ENCODE measurements at regions not wholly inside any gene's neighbourhood (a gene's known extent, or its start where the extent isn't known, plus 50 kb on each side); places are given as distances from the start of the nearest gene placed in this dataset.

DNA sequence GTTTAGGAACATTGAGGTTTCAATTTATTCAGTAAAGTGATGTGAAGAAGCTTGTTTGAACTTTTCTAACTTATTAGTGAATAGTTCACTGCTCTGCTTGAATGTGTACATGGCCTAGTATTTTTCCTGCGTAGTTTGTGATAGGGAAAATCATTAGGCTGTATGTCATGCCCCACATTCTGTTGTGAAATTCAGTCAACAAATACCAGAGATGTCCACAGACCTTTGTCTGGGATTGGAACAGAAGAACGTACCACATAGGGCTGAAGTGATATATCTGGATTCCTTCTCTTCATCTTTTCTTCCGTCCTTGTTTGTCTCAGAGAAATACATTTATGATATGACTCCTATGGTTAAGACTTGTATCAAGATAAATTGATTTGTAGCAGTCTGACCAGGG is 88.8 kb upstream of the PLS3 start:
- TF ChIP-seq, protein P1, sequence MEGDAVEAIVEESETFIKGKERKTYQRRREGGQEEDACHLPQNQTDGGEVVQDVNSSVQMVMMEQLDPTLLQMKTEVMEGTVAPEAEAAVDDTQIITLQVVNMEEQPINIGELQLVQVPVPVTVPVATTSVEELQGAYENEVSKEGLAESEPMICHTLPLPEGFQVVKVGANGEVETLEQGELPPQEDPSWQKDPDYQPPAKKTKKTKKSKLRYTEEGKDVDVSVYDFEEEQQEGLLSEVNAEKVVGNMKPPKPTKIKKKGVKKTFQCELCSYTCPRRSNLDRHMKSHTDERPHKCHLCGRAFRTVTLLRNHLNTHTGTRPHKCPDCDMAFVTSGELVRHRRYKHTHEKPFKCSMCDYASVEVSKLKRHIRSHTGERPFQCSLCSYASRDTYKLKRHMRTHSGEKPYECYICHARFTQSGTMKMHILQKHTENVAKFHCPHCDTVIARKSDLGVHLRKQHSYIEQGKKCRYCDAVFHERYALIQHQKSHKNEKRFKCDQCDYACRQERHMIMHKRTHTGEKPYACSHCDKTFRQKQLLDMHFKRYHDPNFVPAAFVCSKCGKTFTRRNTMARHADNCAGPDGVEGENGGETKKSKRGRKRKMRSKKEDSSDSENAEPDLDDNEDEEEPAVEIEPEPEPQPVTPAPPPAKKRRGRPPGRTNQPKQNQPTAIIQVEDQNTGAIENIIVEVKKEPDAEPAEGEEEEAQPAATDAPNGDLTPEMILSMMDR (IDR thresholded peaks at IDR 0.05; ENCODE audit: control insufficient read depth, insufficient read depth, low read depth, low read length, missing control alignments), result no peak
- DNase-seq (ENCODE audit: low read depth), result no peak
- H3K4me3 ChIP-seq (ENCODE audit: control insufficient read depth, low read depth, low read length), result no peak overlapping the region

DNA sequence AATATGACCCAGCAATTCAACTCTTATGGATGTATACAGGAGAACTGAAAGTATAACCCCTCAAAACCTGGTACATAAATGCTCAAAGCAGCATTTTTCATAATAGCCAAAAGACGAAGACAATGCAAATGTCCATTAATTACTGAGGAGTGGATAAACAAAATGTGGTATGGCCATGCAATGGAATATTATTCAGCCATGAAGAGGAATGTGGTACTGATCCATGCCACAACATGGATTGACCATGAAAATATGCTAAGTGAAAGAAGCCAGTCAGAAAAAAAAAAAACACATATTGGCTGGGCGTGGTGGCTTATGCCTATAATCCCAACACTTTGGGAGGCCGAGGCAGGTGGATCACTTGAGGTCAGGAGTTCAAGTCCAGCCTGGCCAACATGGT is 74.5 kb upstream of the PLS3 start:
- TF ChIP-seq, protein P1 (IDR thresholded peaks at IDR 0.05; ENCODE audit: control insufficient read depth, insufficient read depth, low read depth, low read length, missing control alignments), result no peak

DNA sequence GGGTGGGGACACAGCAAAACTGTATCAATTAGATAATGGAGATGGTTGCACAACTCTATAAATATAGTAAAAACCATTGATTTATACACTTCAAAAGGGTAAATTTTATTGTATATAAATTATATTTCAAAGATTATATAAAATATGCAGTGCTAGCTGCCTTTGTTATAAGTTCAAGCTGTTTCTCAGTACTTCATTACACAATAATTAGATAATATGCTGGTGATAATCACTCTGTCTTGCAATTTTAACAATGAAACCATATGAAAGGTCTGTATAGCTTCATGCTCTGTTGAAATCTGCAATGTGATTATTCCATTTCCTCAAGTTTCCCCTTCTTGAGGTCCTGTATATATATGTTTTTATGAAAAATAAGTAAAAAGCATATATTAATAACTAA is 73.4 kb upstream of the PLS3 start:
- DNase-seq (ENCODE audit: low read depth), result no peak
- no peak overlapping the region for H3K4me3 ChIP-seq (ENCODE audit: control insufficient read depth, low read depth, low read length)
- TF ChIP-seq, protein P1 (IDR thresholded peaks at IDR 0.05; ENCODE audit: control insufficient read depth, insufficient read depth, low read depth, low read length, missing control alignments), result no peak

More for the DNA sequence above, 74.5 kb upstream of the PLS3 start:
- H3K4me3 ChIP-seq (ENCODE audit: control insufficient read depth, low read depth, low read length), result no peak overlapping the region
- DNase-seq (ENCODE audit: low read depth), result no peak

DNA sequence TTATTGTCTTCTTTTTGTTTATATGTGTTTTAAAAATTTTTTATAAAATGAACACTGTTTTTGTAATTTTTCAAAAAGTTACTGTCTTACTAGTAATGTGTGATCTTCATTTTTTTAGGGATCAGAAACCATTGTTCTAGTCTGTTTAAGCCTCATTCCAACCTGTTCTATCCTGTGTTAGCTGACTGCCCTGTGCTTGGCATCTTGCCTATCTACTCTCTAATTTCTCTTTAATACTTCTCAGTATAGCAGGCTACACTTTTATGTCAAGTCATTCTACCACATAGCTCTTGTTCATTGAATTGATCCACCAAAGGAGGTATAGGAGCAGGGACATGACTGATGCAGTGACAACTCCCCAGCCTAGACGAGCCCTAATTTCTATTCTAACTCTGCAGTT is 70.2 kb upstream of the PLS3 start:
- TF ChIP-seq, protein P1 (IDR thresholded peaks at IDR 0.05; ENCODE audit: control insufficient read depth, insufficient read depth, low read depth, low read length, missing control alignments), result no peak
- DNase-seq (ENCODE audit: low read depth), result no peak

DNA sequence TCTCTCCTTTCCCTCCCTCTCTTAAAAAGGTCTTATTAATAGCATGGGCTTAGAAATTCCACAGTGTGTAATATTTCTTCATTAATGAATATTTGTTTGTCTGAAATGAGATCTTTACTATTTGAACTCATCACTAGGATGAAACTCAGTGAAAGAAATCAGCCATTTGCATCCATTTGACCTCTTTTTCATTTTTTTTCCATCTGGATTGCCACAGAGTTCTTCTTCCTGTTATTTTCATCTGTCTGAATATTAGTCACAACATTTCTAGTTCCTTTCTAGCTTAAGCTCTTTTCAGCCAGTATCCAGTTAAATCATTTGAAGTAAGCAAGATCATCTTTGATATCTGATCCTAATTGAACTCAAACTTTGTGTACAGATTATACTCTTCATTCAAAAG is 69.2 kb upstream of the PLS3 start:
- TF ChIP-seq, protein P1 (IDR thresholded peaks at IDR 0.05; ENCODE audit: control insufficient read depth, insufficient read depth, low read depth, low read length, missing control alignments), result no peak
- H3K4me3 ChIP-seq (ENCODE audit: control insufficient read depth, low read depth, low read length), result no peak overlapping the region
- DNase-seq (ENCODE audit: low read depth), result no peak

More for the DNA sequence above, 70.2 kb upstream of the PLS3 start:
- no peak overlapping the region for H3K4me3 ChIP-seq (ENCODE audit: control insufficient read depth, low read depth, low read length)

DNA sequence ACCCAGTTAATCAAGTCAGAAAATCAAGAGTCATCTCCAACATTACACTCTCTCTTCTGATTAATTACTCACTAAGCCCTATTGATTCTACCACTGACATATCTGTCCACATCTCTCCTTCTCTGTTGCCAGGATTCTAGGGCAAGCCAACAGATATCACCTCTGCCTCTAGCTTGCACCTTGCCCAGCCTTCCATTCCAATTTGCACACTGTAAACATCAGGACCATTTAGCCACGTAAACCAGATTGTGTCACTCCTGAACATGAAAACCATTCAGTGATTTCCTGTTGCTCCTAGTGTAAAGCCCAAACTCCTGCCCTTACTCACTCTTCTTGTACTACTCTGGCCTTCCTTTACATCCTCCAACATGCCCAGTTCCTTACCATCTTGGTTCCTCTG is 68.0 kb upstream of the PLS3 start:
- TF ChIP-seq, protein P1 (IDR thresholded peaks at IDR 0.05; ENCODE audit: control insufficient read depth, insufficient read depth, low read depth, low read length, missing control alignments), result no peak
- no peak for DNase-seq (ENCODE audit: low read depth)
- H3K4me3 ChIP-seq (ENCODE audit: control insufficient read depth, low read depth, low read length), result no peak overlapping the region

DNA sequence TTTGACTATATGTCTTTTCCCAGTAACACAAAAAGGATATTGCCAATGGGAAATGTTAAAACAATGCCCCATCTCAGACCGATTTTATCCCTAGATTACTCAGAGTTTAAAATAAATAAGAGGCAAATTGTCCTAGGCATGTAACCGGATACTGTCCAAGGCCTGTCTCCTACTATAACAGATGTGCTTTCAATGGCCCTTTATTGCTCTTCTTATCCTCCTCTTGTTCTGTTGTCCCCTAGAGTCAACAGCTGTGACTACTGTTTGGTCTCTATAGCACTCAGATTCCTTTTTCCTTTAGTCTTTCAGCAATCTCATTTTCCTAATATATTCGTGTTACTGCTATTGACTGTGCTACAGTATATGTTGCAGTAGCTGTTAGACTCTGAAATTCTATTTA is 66.8 kb upstream of the PLS3 start:
- TF ChIP-seq, protein P1 (IDR thresholded peaks at IDR 0.05; ENCODE audit: control insufficient read depth, insufficient read depth, low read depth, low read length, missing control alignments), result no peak
- DNase-seq (ENCODE audit: low read depth), result no peak
- no peak overlapping the region for H3K4me3 ChIP-seq (ENCODE audit: control insufficient read depth, low read depth, low read length)

All from AG09309 (cell line).